H1 (cell line): ENCODE measurements at regions not wholly inside any gene's neighbourhood (a gene's known extent, or its start where the extent isn't known, plus 50 kb on each side); places are given as distances from the start of the nearest gene placed in this dataset.

ENCODE experiments used
- SUZ12 ChIP-seq: fragments of 200-600 bp; sonication (generic); IDR thresholded peaks from 2 replicates; pipeline ENCODE4 v1.6.1; 2012; ENCODE audit warnings: mild to moderate bottlenecking, inconsistent platforms, low read length, moderate library complexity, mixed read lengths
- TAF1 ChIP-seq: IDR thresholded peaks from 2 replicates; pipeline ENCODE4 v1.6.1; 2011; ENCODE audit warnings: mild to moderate bottlenecking, low read depth, low read length

DNA sequence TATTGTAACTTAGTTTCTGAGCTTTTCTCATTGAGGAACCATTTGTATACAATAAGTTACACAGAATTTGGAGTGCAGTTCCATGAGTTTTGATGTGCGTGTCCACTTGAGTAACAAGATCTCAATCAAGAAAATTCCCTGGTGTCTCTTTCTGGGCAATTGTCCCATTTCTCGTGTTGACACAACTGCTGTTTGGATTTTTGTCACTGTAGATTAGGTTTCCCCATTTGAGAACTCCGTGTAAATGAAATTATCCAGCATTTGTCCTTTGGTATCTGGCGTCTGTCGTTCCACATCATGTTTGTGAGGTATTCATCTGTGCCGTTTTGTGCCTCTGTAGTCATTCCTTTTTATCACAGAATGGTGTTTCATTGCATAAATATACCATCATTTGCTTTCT is 547.0 kb downstream of the TBC1D22A start (continued):
- TF ChIP-seq SUZ12 (no peak), TAF1 (no peak)
